GM13976 (cell line): ENCODE measurements at regions not wholly inside any gene's neighbourhood (a gene's known extent, or its start where the extent isn't known, plus 50 kb on each side); places are given as distances from the start of the nearest gene placed in this dataset.

Experiments
- DNase-seq: peaks from one replicate; pipeline ENCODE4 v3.0.0; 2012; ENCODE audit warnings: low spot score
- in situ Hi-C: fragments of 300-500 bp; cut with MboI; formaldehyde crosslinking; loops from one replicate; pipeline ENCODE4 v1.12.0; 2022; ENCODE audit warnings: low sequenced_read_pairs, mixed read lengths, inconsistent platforms; ENCODE audit not compliant: unreplicated experiment
- TF ChIP-seq, protein P1 (sequence below): IDR thresholded peaks from 2 replicates; pipeline ENCODE4 v1.5.1; 2012; ENCODE audit warnings: borderline replicate concordance, mild to moderate bottlenecking; ENCODE audit not compliant: insufficient read depth; ENCODE audit errors: extremely low read depth, missing control alignments, control extremely low read depth

DNA sequence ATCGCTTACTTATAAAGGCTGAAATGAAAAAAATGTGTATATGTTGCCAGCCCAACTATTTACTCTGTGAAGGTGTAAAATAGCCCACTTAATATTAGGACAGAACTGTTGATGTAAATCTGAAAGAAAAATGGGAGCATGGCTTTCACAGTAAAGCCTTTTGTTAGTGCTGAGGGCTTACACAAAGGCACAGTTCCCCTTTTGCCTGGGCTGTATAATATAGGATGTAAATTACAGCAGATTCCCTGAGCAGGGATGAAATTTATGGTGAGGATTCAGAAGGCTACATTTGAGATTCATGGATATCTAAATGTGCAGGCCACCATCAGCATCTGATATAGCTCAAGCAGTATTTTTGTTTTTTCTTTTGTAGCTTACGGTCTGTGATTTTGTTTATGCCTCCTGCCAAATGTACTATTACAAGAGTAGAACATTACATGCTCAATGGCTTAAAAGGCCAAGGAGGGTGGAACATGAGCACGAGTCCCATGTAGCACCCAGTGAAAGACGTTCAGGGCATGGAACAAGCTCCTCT lies 109.1 kb upstream of the ATP10A start:
- no peak for DNase-seq
- in situ Hi-C loops: no loop called here
- TF ChIP-seq, protein P1, sequence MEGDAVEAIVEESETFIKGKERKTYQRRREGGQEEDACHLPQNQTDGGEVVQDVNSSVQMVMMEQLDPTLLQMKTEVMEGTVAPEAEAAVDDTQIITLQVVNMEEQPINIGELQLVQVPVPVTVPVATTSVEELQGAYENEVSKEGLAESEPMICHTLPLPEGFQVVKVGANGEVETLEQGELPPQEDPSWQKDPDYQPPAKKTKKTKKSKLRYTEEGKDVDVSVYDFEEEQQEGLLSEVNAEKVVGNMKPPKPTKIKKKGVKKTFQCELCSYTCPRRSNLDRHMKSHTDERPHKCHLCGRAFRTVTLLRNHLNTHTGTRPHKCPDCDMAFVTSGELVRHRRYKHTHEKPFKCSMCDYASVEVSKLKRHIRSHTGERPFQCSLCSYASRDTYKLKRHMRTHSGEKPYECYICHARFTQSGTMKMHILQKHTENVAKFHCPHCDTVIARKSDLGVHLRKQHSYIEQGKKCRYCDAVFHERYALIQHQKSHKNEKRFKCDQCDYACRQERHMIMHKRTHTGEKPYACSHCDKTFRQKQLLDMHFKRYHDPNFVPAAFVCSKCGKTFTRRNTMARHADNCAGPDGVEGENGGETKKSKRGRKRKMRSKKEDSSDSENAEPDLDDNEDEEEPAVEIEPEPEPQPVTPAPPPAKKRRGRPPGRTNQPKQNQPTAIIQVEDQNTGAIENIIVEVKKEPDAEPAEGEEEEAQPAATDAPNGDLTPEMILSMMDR: no peak

DNA sequence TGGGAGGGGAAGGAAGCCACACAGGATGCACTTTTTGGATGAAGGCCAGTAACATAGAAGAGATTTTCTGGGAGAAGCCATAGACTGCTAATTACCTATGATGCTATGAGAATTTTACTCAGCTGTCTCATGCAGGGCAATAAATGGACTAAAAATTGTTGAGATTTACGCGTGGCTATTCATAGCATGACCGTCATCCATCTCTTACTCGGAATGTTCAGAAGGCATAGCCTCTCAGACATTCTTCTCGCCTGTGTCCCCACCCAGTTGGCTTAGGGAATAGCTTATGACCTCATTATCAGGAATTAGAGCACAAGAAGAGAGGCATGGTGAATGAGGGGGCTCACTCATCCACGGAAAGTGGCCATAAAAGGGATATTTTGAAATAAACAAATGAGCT lies 107.9 kb upstream of the ATP10A start:
- in situ Hi-C loops: no loop called here
- DNase-seq: no peak
- TF ChIP-seq, protein P1: no peak

DNA sequence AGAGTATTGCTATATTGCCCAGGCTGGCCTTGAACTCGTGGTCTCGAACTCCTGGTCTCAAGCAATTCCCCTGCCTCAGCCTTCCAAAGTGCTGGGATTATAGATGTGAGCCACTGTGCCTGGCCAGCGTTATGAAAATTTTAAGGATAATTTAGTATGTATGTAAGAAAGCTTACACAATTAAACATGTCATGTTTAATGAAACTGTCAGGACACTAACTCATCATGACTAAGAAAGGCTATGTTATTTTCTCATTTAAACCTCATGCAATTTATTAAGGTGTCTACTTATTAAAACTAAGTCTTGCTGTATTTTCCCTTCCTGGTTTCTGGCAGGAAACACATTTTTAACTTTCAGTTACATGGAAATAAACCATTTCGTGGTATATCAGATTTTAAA lies 106.8 kb upstream of the ATP10A start:
- TF ChIP-seq, protein P1: no peak
- in situ Hi-C loops: no loop called here
- no peak for DNase-seq

DNA sequence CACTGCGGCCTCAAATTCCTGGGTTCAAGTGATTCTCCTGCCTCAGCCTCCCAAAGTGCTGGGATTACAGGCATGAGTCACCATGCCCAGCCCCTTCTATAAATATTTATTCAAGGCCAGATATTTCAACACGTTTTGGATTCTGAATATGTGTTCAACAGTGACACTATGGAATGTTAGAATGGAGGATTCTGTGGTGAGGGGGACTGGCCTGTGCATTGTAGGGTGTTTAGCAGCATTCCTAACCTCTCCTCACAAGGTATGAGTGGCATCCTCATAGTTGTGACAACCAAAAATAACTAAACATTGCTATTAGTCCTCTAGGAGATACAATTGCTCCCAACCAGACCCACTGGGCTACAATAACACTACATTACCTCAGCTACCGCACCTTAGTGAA lies 104.0 kb upstream of the ATP10A start:
- in situ Hi-C loops: no loop called here
- DNase-seq: no peak
- TF ChIP-seq, protein P1: no peak

DNA sequence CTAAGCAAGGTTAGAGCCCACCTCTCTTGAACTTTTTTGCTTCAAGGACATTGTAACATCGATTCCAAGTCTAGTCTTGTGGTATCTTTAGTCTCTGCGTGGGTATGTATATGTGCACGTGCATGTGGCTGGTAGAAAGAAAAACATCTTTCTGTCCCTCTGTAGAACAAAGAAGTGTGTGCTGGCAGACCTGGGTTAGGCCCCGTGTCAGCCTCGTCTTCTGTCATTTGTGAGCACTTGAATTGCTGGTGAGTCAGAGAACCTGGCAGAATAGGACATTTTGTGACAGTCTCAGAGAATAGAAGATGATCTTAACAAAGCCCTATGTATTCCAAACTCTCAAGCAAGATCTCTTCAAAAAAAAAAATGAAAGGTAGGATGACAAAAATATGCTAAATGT lies 102.2 kb upstream of the ATP10A start:
- DNase-seq: no peak
- in situ Hi-C loops: no loop called here
- TF ChIP-seq, protein P1: no peak

DNA sequence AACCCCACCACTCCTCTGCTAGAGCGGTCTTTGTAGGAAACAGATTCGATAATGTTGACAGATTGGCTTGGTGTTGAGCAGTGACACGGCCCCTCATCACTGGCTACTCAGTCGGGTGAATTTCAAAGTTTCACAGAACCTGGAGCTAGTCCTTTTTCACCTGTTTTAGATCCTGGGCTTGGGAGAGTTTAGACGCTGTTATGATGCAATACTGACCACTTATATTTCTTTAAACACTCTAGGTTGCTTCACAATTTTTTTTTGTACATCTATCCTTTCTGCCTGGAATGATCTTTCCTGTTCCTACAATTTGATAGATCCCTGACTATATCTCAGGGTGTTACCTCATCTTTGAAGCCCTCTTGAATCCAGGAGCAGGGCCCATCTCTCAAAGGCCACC lies 97.1 kb upstream of the ATP10A start:
- in situ Hi-C loops: no loop called here
- no peak for DNase-seq
- TF ChIP-seq, protein P1: no peak

DNA sequence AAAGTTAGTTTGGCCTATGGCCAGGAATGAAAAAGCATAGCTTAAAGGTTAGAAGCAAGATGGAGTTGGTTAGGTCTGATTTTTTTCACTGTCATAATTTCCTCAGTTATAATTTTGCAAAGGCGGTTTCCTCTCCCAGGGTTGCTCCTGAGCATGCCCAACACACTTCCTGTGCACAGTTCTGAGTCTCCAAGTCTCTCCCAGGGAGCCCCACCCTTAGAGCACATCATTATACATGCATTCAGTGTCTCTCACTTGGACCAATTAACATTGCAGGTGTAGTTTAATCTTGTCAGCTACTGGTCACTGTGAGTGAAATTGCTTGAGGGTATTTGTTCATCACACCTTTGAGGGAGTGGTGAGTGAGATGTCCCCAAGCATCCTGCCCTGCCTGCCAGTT lies 96.0 kb upstream of the ATP10A start:
- TF ChIP-seq, protein P1: no peak
- no peak for DNase-seq
- in situ Hi-C loops: no loop called here
